CD4-positive, alpha-beta T cell treated with Interleukin-10 for 1 hour (primary cell): ENCODE measurements at regions not wholly inside any gene's neighbourhood (a gene's known extent, or its start where the extent isn't known, plus 50 kb on each side); places are given as distances from the start of the nearest gene placed in this dataset.

Source experiments
- DNase-seq: peaks from one replicate; pipeline ENCODE4 v3.0.0-alpha.2; 2020

DNA sequence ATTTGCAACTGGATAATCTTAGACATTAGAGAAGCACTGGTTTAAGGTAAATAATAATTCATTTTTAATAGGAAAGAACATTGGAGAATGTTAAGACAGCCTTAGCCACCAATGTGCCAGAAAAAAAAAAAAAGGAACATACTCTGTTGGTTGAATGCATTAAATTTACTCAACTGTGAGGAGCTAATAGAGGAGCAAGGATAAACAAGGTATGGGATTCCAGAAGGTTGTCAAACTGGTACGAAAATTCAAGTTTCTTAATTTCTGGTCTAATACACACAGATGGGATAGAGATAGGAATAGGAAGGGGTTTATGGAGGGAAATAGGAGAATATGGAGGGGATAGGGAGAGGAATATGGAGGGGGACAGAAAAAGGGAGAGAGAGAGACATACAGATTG lies 1096.6 kb downstream of the ARAP2 start:
- no peak for DNase-seq

DNA sequence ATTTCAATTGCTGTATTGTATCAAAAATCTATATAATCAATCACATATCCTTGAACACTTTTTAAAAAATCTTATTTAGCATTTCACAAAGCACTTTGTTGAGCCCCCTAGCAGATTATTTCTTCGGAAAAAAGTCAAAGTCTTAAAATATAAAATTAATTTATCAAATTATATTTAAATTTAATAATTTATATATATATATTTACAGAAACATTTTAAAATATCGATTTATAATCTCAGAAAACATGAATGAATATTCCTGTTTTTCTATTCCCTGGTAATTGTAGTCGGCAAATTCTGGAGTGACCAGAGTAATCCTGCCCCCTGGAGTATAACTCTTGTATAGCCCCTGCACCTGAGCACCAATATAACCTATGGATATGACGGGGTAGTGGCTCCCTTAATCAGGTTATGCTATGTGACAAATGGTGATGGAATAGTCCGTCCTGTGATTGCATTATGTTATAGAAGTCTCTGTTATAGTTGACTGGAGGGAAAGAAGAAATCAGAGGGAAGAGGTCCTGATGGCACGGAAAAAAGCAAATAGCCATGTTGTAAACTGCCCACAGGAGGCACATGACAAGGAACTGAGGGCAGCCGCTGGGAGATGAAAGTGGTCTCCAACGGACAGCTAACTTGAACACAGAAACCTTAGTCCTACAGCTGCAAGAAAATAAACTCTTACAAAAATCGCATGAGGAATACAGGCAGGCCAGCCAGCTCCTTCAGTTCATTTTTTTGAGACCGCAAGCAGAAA lies 1092.3 kb downstream of the ARAP2 start:
- DNase-seq, result no peak

DNA sequence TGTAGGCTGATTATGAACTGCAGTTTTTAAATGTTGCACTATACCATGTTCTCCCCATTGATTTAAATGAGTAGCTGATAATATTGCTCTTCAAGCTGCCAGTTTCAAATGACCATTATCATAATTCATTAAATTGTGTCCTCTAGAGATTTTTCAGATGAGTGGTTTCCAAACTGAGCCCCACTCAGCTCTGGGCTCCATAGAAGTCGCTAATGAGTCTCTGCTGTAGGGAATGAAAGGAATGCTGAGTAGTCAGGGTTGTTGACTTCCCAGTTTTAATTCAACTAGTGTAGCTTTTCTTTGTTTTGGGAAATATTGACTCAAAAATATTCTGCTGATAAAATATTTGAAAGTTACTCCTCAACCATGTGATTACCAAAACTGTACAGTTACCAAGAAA lies 1081.1 kb downstream of the ARAP2 start:
- DNase-seq, result no peak

DNA sequence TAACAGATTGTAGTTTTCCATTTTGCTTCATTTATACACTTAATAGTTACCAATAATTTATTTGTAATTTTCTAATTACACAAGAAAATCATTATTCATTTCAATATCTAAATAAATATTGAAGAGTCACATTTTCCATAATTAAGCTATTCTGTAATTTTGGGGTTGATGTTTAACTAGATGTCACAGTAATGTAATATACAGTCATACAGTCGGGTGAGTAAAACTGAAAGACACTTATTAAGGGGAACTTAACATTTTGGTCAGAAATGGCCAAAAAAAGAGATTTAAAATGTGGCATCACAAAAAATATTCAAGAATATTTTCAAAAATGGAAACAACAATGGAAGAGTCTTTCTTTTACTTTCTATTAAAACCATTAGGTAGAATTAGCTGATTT lies 1080.3 kb downstream of the ARAP2 start:
- DNase-seq, result no peak

DNA sequence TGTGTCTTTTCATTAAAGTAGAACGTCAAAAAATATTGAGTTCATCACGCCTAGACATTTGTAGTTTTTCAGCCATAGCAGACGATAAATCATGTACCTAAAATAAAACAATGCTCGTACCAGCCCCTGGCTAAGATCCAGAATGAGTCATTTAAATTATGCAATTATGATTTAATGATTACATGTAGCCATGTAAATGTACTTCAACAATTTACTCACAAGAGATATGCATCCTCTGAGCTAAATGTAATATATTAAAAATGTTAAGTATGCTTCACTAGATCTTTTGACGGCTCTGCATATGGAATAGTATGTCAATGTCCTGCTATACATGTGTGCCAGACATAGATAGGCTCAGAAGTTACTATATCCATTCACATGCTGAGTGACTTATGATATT lies 1077.8 kb downstream of the ARAP2 start:
- no peak for DNase-seq

DNA sequence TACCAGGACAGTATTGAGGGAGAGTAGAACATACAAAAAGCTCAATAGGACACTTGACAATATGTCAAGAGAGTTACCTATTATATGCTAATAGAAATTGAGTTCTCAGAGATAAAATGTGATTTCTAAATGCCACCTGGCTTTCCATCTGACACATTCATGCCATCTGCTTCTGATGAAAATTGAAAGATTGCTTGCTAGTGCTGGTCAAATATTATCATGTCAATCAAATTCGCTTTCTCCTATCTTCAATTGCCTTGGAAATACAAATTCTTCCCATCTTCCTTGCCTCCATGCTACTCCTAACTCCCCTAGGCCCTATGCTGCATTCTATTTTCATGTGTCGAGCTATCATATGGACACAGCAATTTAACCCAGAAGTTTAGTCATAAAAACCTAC lies 1076.9 kb downstream of the ARAP2 start:
- no peak for DNase-seq

DNA sequence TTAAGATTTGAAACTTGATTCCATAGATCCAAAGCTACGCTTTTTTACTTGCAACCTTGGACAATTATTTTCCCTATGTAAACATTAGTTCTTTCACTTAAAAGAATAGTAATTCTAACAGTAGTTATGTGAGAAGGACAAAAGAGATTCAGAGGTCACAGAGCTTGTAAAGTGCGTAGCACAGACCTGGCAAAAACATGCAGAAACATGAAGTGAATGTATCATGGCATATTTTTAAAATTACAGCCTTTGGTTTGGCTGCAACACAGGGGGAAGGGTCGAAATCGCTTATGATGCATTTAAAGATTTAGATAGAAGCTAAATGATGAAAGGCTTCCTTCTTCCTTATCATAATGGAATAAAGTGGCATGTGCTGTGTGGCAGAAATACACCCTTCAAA lies 1068.8 kb downstream of the ARAP2 start:
- DNase-seq, result no peak

DNA sequence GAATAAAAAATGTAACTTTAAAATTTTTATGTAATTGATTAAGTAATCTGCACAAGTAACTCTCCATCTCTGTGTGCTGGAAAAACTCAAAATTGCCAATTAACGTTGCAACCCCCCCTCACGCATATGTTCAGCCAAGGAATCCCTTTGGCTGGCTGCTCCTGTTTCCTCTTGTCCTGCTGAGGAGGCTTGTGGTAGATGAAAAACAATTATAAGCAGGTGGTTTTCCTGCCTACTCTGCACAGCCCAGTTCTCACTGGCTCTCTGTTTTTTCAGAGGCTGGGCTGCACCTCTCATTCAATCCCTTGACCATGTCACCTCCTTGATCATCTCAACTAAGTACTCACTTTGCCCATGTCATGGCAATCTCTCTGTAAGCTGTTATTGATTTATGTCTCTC lies 1068.4 kb downstream of the ARAP2 start:
- no peak for DNase-seq

DNA sequence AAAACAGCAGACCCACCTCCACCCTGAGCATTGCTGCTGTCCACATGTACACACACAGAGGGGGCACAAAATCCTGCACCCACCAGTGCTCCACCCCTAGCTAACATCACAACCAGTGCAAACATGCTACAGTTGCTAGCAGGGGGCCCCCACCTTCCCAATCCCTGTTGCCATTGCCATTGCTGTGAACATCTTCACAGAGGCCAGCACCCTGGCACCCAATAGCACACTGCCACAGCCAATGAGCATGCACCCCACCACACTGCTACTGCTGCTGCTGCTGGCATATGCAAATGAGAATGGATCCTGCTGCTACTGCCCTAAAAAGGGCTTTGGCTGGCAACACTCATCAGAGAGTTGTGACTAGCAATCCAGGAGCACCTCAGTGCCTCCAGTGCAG lies 1061.9 kb downstream of the ARAP2 start:
- DNase-seq, result no peak

DNA sequence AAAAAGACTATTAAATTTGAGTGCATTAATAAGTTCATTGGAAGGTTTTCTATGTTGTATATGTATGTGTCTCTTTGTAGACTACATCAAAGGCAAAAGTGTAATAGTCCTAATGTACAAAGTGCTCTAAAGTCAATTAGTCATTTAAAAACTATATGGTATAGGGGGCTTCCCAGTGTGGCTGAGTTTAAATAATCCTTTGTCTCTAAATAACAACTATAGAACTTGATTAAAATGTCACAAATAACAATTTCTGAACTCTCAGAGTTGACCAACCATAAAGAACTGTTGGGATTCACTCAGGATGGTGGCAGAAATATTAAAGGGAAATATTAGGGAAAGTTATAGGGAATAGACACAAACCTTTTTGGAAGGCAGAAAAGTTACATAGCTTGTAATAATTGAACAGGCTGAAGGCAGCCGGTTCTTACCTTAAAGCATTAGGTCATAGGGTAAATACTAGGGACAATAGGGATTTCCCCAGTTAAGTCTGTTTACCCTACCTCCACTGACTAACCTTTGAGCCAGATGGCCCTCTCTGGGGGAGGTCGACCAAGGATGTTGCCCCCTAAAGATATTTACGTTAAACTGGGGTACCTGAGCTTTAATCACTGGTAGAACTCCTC lies 1054.2 kb downstream of the ARAP2 start:
- DNase-seq, result no peak

DNA sequence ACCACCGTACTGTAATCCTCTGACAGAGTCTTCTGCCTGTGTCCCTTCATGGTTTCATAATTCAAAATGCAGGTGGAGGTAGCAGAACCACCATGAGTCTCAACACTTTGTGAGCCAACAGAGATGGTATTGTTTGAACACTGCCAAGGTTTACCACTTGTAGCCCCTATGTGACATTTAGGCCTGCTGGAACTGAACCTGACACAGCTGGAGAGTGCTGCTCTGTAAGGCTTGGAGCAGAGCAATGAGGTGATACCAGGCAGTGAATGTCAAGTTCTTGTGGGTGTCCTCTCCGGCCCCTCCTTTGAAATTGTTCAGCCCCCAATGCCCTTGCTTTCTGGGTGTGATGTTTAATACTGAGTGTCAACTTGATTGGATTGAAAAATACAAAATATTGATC lies 1042.9 kb downstream of the ARAP2 start:
- DNase-seq, result no peak

DNA sequence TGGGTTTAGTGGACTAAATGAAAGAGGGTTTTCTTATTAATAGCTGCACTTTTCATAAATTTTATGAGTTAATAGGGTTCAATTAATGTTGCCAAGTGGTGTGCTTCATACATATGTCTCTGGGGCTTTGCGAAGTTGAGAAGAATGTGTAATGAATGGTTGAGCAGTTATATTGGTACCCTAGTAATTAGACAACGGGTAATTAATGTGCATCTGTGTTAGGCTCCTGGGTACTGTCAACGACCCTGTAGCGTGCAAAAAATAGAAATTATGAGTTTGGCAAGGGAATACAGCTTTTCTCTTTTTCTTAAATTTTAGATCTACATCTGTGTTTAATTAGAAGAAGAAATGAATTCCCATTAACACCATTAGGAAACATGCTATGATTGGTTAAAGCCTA lies 1027.7 kb downstream of the ARAP2 start:
- no peak for DNase-seq

DNA sequence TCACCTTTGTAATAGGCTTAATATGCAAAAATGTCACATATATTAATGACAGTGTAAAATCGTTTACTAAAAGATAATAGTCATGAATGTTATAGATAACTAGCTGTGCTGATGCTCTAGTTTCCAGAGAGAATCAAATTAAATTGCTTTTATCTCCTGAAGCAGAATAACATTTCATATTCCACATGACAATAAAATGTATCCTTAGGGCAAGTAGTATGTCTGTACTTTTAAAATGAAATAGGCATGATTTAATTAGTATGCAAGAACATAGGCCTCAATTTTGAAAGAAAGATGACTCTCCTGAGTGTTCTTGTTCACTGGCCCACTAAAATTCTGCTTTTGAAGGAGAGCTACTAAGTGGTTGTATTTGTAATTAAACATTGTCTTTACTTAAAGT lies 1027.0 kb downstream of the ARAP2 start:
- DNase-seq, result no peak

DNA sequence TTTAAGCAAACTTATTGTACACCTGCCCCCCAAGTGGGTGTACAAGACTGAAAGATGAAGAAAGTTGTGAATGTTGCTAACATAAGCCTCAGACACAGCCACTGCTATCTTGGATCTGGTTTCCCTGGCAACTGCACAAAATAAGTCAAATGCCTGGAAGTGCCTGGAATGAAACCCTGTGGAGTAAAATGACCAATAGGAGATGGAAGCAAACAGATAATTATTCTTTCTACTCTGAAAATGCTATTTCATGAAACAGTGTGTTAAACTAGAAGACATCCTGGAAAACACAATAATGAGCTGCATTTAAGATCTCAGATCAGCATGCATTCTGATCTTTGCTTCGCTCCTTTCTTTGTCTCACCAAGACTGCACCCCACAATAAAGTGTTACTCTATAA lies 1016.0 kb downstream of the ARAP2 start:
- DNase-seq, result no peak

DNA sequence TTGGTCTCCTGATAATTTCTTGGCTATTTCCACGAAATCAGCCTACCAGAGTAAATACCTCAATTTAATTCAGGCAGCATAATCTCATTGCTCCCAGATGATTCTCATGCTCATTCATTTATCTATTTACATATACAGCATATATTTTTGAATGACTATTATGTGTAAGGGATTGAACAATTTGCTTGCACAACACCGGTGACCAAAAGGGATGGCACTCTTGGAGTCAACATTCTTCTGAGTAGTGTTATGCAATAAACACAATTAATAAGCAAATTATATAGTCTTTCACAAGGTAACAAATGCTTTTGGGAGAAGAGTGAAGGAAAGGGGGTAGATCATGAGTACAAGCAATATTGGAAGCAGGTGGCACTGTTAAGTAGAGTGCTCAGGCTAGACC lies 1015.3 kb downstream of the ARAP2 start:
- DNase-seq, result no peak

DNA sequence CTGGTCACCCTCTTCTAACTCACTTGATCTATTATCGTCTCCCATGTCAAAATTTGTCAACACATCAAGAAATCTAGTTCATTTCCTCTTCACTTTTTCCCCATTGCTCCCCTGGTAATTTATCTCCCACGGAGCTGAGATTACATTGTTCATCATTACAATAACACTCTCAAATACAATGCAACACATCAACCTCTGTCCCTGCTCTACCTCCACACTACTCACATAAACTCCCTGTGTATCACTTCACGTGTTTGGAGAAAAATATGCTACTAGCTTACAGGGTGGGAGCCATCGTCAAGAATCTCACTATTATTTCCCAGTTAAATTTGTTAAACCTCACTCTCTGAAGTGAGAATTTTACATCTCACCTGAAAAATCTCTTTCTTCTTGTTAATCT lies 1006.4 kb downstream of the ARAP2 start:
- no peak for DNase-seq

DNA sequence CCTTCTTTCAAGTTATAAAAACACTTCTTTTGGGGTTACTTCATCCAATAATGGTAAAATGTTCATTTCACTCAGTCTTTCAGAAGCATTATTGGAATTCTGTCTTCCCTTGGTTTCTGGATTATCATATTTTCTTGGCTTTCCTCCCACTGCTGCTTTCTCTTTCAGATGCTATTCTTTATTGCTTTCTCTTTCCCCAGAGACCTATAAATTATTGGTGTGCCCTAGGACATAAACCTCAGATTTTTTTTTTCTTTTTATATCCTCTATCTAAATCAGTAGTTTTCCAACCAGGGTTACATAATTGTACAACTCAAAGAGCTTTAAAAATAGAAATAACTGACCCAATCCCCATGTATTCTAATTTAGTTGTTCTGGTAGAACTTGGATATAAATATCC lies 1005.5 kb downstream of the ARAP2 start:
- no peak for DNase-seq

DNA sequence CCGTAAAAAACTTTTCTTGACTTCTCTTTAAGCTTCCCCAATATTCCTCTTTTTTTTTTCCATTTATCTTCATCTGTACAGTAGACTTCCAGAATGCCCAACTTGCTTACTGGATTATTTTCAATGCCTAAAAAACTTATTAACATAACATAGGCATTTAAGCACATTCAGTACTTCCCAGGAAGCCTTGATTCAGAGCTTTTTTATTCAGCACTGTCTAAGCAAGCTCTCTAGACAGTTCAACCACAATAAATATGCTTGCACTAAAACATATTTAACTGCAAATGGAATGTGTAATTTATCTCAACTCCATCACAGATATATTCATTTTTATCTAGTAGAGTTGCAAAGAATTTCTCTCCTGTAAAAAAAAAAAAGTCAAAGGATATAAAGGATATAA lies 997.8 kb downstream of the ARAP2 start:
- DNase-seq, result no peak

DNA sequence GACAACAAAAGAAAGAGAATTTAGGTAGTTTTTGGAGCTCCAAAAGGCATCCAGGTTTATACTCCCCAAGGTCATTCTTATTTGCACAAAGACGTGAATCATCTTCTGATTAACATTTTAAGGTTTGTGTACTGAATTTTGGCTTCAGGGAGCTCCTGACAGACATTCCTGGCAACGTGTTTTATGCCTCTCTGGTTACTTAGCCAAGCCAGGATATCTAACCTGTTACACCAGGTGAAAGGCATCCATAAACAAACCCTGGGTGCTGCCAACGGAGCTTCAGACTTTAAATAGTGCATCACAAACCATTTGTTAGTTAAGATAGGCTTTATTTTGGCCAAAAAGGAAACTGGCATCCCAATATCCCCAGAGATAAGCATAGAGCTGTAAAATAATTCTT lies 997.3 kb downstream of the ARAP2 start:
- no peak for DNase-seq

DNA sequence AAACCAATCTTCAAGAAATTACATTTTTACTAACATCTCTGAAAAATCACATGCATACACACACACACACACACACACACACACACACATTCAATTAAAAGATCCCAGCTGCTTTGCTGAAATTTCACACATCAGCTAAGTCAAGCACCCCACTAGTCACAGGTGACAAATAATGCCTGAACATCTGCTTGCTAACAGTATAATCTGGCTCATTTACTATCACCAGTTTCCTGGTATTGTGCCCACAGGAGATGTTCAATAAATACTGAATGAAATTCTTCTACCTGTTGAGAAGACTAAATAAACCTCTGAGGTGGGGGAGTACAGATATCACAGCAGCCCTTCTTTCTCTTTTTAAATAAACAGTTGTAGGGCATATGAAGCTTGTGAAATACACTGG lies 994.0 kb downstream of the ARAP2 start:
- no peak for DNase-seq

DNA sequence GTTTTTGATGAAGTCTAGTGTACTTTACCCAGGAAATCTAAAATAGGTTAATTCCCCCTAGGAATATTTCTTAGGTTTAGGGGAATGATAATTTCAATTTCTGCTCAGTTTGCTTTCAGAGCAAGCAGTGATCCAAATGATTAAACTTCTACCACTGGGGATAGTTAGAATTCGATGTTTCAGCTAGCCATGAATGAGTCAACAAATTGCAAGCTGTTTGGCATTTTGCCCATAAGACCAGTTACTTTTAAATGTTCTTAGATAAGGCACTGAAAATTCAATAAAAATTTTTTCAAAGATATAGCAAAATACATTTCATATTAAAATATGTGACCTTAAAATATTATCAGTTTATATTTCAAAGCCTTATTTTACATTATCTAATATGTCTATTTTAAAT lies 993.6 kb downstream of the ARAP2 start:
- DNase-seq, result no peak

DNA sequence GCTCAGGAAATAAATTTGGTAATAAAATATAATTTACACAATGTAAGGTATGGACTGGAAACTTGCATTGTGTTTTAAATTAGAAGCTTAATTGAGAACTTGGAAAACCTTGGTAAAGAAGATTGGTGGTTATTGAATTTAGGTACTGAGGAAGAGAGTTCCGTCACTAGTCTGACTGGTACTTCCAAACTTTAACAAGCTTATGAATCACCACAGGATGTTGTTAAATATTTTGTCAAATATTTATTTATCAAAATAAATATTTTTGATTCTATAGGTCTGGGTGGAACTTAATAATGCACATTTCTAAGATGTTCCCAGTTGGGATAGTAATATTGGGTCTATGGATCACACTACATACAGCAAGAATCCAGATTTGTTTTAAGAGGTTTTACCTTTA lies 992.2 kb downstream of the ARAP2 start:
- DNase-seq, result no peak

DNA sequence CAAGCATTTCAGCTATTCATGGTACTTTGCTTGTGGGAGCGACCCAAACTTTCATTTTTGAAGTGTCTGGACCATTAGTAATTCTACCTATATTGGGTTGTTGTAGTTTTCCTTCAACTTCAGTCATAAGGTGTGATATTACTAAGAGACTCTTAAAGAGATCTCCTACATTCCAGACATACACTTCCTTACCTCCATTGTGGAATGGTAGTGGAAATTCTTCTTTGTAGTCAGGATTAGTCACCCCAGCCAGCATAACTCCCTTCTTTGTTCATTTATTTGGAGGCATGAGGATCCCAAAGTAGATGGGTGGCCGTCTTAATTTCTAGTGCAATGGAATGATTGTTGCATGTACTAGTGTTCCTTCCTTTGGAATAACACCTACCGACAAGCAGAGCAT lies 991.4 kb downstream of the ARAP2 start:
- no peak for DNase-seq

DNA sequence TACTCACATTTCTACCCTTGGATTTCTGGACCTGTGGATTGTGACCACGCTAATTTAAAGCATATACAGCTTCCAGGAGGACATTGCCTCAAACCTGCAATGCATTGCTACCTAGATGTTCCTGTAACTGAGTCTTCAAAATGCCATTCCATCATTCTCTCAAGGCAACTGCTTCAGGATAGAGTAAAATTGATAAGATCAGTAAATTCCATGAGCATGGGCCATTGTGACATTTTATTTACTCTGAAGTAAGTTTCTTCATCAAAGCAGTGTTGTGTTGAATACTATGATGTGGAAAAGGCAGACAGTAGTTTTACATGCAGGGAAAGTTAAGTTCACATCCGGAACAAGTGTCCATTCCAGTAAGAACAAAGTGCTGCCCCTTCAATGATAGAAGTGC lies 991.0 kb downstream of the ARAP2 start:
- DNase-seq, result no peak

DNA sequence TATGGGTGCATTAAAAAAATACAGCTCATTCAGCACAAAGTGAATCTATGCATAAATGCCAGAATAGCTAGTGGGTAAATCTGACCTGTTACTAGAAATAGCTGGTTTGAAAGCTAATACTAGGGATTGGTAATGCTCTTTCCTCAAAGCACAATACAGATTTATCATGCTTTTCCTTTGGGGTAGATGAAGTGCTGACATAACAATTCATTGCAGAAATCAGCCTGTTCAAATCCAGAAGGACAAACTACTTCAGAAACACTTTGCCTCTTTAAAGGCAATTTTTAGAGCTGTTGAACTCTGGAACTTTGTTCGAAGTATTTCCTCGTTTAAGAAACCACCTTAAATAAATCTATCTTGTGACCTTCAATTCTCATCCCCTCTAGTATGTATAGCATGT lies 957.9 kb downstream of the ARAP2 start:
- DNase-seq, result no peak
